HepG2 (cell line): ENCODE measurements at regions not wholly inside any gene's neighbourhood (a gene's known extent, or its start where the extent isn't known, plus 50 kb on each side); places are given as distances from the start of the nearest gene placed in this dataset.

ENCODE experiments used
- ATAC-seq: fragments of 200-7000 bp; cut with Tn5 transposase; 3 replicates; pipeline ENCODE4 v1.9.1; 2020; ENCODE audit warnings: mild to moderate bottlenecking, moderate library complexity
- BruUV-seq: library from RNA; stranded (reverse); fragments of 400-500 nt; replicated peaks from 2 replicates; lab custom pipeline; 2021; lab: Mats Ljungman, UMichigan
- CTCF ChIA-PET: fragments of 300-600 bp; formaldehyde crosslinking; extraction: SDS; loops from one replicate; lab custom pipeline; 2021; ENCODE audit warnings: low total read pairs, inconsistent platforms, low intra/inter-chr PET ratio; lab: Yijun Ruan, JAX
- POLR2A ChIA-PET: fragments of 350-600 bp; sonication (Branson Sonifier 250); formaldehyde crosslinking; loops from one replicate; lab custom pipeline; 2020; ENCODE audit warnings: antibody characterized with exemption, inconsistent platforms; lab: Yijun Ruan, JAX
- DNase-seq: peaks from one replicate; pipeline ENCODE4 v3.0.0-alpha.2; 2015; ENCODE audit warnings: low spot score
- FAIRE-seq: peaks from 3 replicates; lab custom pipeline; 2011; peaks lifted over from hg19 to GRCh38; lab: Jason Lieb, UNC
- H2AFZ ChIP-seq: one replicate; pipeline ENCODE4 v1.6.1; 2011; ENCODE audit warnings: low read length, inconsistent platforms
- H3K27ac ChIP-seq: fragments of 300-600 bp; 3 replicates; pipeline ENCODE4 v1.8.0; 2011; ENCODE audit warnings: mixed run types, mild to moderate bottlenecking, mixed read lengths, low read length, inconsistent platforms; ENCODE audit not compliant: insufficient read depth; ENCODE audit errors: extremely low read length
- H3K27me3 ChIP-seq, 2 experiments: fragments of 200-600 bp in 1 of 2; 2 replicates in 1 of 2; 3 replicates in 1 of 2; pipeline versions ENCODE4 v1.6.0 to v1.8.0; 2011; ENCODE audit warnings: low read length in 2 of 2, mild to moderate bottlenecking in 2 of 2, moderate library complexity in 2 of 2, inconsistent platforms in 1 of 2; ENCODE audit not compliant: insufficient read depth in 2 of 2, control insufficient read depth in 1 of 2
- H3K36me3 ChIP-seq, 2 experiments: fragments of 200-600 bp in 1 of 2; replicated peaks in 1 of 2; 2 replicates in 1 of 2; 3 replicates in 1 of 2; pipeline versions ENCODE4 v1.5.1 to v1.8.0; 2011; ENCODE audit warnings: low read length in 2 of 2, inconsistent platforms in 1 of 2; ENCODE audit not compliant: insufficient read depth in 2 of 2, control insufficient read depth in 1 of 2
- H3K4me1 ChIP-seq: 2 replicates; pipeline ENCODE4 v1.5.1; 2012; ENCODE audit warnings: low read length, inconsistent platforms; ENCODE audit not compliant: insufficient read depth
- H3K4me2 ChIP-seq: 2 replicates; pipeline ENCODE4 v1.6.0; 2011; ENCODE audit warnings: low read depth, low read length, inconsistent platforms
- H3K4me3 ChIP-seq, 3 experiments: fragments of 200-600 bp in 1 of 3; sonication (generic), shearing (Covaris generic) in 1 of 3; replicated peaks in 1 of 3; 2 replicates each; pipeline ENCODE4 v1.5.1; 2011 to 2016; ENCODE audit warnings: low read length in 3 of 3, inconsistent platforms in 2 of 3, low read depth in 2 of 3, mild to moderate bottlenecking in 2 of 3, control low read depth in 1 of 3, mixed read lengths in 1 of 3; ENCODE audit not compliant: insufficient read depth in 1 of 3
- H3K79me2 ChIP-seq: one replicate; pipeline ENCODE4 v1.6.1; 2011; ENCODE audit warnings: low read length, inconsistent platforms; ENCODE audit not compliant: insufficient read depth
- H3K9ac ChIP-seq: 2 replicates; pipeline ENCODE4 v1.6.0; 2011; ENCODE audit warnings: mild to moderate bottlenecking, low read depth, low read length, inconsistent platforms; ENCODE audit not compliant: insufficient read depth
- H3K9me3 ChIP-seq: 2 replicates; pipeline ENCODE4 v1.5.1; 2012; ENCODE audit warnings: mild to moderate bottlenecking, low read length
- H4K20me1 ChIP-seq: 2 replicates; pipeline ENCODE4 v1.6.0; 2011; ENCODE audit warnings: inconsistent platforms, mild to moderate bottlenecking, low read length, moderate library complexity; ENCODE audit not compliant: insufficient read depth
- PHF20 ChIP-seq: sonication (generic); formaldehyde crosslinking; IDR thresholded peaks from 2 replicates; pipeline ENCODE4 v1.5.0; 2020; ENCODE audit warnings: mild to moderate bottlenecking, missing genetic modification reagents
- RORA ChIP-seq: sonication (generic); formaldehyde crosslinking; IDR thresholded peaks from 2 replicates; pipeline ENCODE4 v1.5.0; 2020; ENCODE audit warnings: mild to moderate bottlenecking, missing genetic modification reagents, moderate library complexity
- SNAI1 ChIP-seq: sonication (generic); formaldehyde crosslinking; IDR thresholded peaks from 2 replicates; pipeline ENCODE4 v1.5.0; 2020; ENCODE audit warnings: mild to moderate bottlenecking, missing genetic modification reagents, borderline replicate concordance
- ZIK1 ChIP-seq: sonication (generic); formaldehyde crosslinking; IDR thresholded peaks from 2 replicates; pipeline ENCODE4 v1.5.0; 2020; ENCODE audit warnings: mild to moderate bottlenecking, low read depth, missing genetic modification reagents, borderline replicate concordance
- ZNF234 ChIP-seq: sonication (generic); formaldehyde crosslinking; conservative IDR thresholded peaks from 2 replicates; pipeline ENCODE4 v1.5.1; 2020; ENCODE audit warnings: mild to moderate bottlenecking, missing genetic modification reagents
- ZSCAN12 ChIP-seq: sonication (generic); formaldehyde crosslinking; IDR thresholded peaks from 2 replicates; pipeline ENCODE4 v1.9.0; 2021; ENCODE audit warnings: mild to moderate bottlenecking, missing genetic modification reagents
- WGBS: methylation state at CpG from one replicate; pipeline ENCODE4 v1.1.6; 2017; ENCODE audit warnings: low lambda C conversion rate; 5-methylcytosine and 5-hydroxymethylcytosine counted together
- in situ Hi-C: cut with HindIII; loops from 2 replicates; pipeline ENCODE4 v1.10.0; 2017; ENCODE audit warnings: low pct_unique_long_range_greater_than_20kb; ENCODE audit not compliant: extremely low pct_ligation_motif_present
- intact Hi-C: fragments of 100-400 bp; cut with micrococcal nuclease; formaldehyde crosslinking; loops from one replicate; pipeline ENCODE4 v1.10.0; 2022; ENCODE audit not compliant: unreplicated experiment

GRCh38 chr5:57642698-57643097 is 160.1 kb upstream of the ACTBL2 start (continued):
- TF ChIP-seq RORA (CRISPR knock-in tag): no peak
- TF ChIP-seq, all 625 proteins: peak for 1

DNA sequence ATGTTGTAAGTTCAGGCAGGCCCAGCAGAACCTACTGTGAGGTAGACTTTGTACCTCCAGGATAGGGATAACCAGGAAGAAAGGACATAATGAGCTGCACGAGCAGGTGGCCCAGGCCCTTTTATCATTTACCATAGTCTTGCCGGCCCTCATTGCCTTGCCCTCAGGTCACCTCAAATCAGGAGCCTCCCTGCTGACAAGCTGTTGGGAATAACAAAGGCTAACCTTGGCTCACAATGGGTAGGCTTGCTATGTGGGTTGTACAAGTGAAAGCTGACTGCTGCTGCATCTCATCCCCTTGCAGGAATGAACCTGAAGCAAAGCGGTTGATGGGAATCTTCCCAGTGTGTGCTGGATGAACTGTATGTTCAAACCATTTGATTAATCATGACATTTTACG is 159.5 kb upstream of the ACTBL2 start:
- no peak for ATAC-seq
- BruUV-seq: no TSS peak

GRCh38 chr5:57635146-57635777 is 152.7 kb upstream of the ACTBL2 start:
- CTCF ChIA-PET: no interaction called here
- WGBS: 19% methylated on average over 3 of the region's 3 CpGs

More for the DNA sequence above, 159.5 kb upstream of the ACTBL2 start:
- Histone ChIP-seq H3K79me2 (no peaks in the 10 kb centered on the region), H3K36me3 (no peaks in the 10 kb centered on the region), H3K4me3 (no peak overlapping the region), H2AFZ (no peak overlapping the region), H4K20me1 (no peaks in the 10 kb centered on the region), H3K27me3 (no peaks in the 10 kb centered on the region), H3K9me3 (no peaks in the 10 kb centered on the region), H3K27ac (no peak overlapping the region), H3K9ac (no peak overlapping the region), H3K4me2 (no peak overlapping the region), H3K4me1 (no peaks in the 10 kb centered on the region)
- DNase-seq (no peak), FAIRE-seq (no peak)
- CTCF ChIA-PET: no interaction called here
- POLR2A ChIA-PET: no interaction called here
- intact Hi-C loops: no loop called here
- in situ Hi-C loops: no loop called here
- WGBS: 28% methylated on average over 4 of the region's 4 CpGs
- TF ChIP-seq ZSCAN12 (CRISPR knock-in tag): no peak
- TF ChIP-seq SNAI1 (CRISPR knock-in tag): no peak
- TF ChIP-seq PHF20: no peak
- TF ChIP-seq ZIK1 (CRISPR knock-in tag): no peak

More at GRCh38 chr5:57635146-57635777, 152.7 kb upstream of the ACTBL2 start:
- POLR2A ChIA-PET: no interaction called here
- TF ChIP-seq ZNF234 (CRISPR knock-in tag): no peak
- in situ Hi-C loops: no loop called here
- Histone ChIP-seq H3K9me3 (no peaks in the 10 kb centered on the region), H3K27ac (no peak overlapping the region), H3K27me3 (no peaks in the 10 kb centered on the region), H3K4me2 (no peak overlapping the region), H3K79me2 (no peaks in the 10 kb centered on the region), H3K4me3 (no peak overlapping the region), H3K36me3 (no peaks in the 10 kb centered on the region), H3K9ac (no peak overlapping the region), H3K4me1 (no peaks in the 10 kb centered on the region), H4K20me1 (no peaks in the 10 kb centered on the region), H2AFZ (no peak overlapping the region)
- intact Hi-C loops: no loop called here
- no TSS peak for BruUV-seq
- no peak for ATAC-seq
- no peak for DNase-seq
- no peak for FAIRE-seq
